Bronchial epithelial cell (primary cell): ENCODE measurements at regions not wholly inside any gene's neighbourhood (a gene's known extent, or its start where the extent isn't known, plus 50 kb on each side); places are given as distances from the start of the nearest gene placed in this dataset.

Experiments
- DNase-seq: peaks from one replicate; pipeline ENCODE4 v3.0.0-alpha.2; 2010; ENCODE audit warnings: low read depth
- FAIRE-seq: peaks from 2 replicates; lab custom pipeline; 2011; peaks lifted over from hg19 to GRCh38; lab: Jason Lieb, UNC
- H3K27me3 ChIP-seq: 2 replicates; pipeline ENCODE4 v1.5.1; 2011; ENCODE audit warnings: low read length; ENCODE audit not compliant: control insufficient read depth, insufficient read depth
- H3K36me3 ChIP-seq: 2 replicates; pipeline ENCODE4 v1.5.1; 2011; ENCODE audit warnings: low read length; ENCODE audit not compliant: control insufficient read depth, insufficient read depth
- H3K4me3 ChIP-seq: 2 replicates; pipeline ENCODE4 v1.5.1; 2011; ENCODE audit warnings: mild to moderate bottlenecking, low read depth, low read length, control low read depth
- CTCF ChIP-seq: IDR thresholded peaks from 2 replicates; pipeline ENCODE4 v1.5.1; 2011; ENCODE audit warnings: mild to moderate bottlenecking, moderate library complexity, low read length, control low read depth, inconsistent platforms; ENCODE audit not compliant: insufficient read depth, severe bottlenecking

DNA sequence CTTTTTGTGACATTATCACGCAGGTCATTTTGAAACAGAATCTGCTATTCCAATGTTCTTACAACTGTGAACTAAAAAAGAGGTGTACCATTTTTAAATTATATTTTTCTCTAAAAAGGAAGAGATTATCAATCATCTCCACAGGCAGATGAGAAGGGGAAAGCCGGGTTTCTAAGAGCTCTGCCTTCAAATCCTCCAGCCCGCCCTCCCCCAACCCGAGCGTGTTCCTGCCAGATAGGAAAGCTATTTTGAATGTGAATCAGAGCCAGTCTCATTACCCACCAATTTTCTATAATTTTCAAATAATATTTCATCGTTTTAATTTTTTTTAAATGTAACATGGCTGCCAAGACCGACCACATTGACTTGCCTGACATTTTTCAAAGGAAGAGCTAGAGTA, 65.9 kb downstream of the KCNF1 start:
- H3K36me3 ChIP-seq = no peaks in the 10 kb centered on the region
- no peak overlapping the region for H3K4me3 ChIP-seq
- no peak for DNase-seq
- peaks cover 4% of the 10 kb centered on the region for H3K27me3 ChIP-seq
- no peak for TF ChIP-seq CTCF
- no peak for FAIRE-seq

DNA sequence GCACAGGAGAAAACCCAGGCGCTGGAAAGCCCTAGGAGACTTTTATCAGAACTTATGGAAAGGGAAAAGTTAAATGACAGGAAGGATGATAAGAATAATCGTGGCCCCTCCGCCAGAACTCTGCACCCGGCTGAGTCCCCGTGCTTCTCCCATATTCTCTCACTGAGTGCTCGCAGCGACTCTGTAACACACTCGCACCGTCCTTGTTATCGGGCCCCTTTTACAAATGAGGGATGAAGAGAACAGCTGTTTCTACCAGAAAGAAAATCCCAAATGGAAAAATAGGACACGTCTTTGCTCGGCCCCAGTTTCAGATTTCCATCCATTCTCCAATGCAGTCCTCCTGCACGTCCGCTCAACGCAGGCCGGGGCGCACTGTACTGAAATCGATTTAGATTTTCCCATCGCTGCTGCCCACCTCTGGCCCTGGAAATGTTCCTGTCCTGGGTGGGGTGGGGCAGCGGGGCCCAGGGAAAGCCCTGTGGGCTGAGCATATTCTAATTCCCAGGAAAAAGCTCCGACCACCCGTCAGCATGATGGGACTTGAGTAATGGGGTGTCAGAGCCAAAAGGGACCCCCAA, 66.4 kb downstream of the KCNF1 start:
- DNase-seq = no peak
- Histone ChIP-seq H3K4me3 (no peak overlapping the region), H3K27me3 (peaks cover 4% of the 10 kb centered on the region), H3K36me3 (no peaks in the 10 kb centered on the region)
- no peak for FAIRE-seq
- TF ChIP-seq CTCF = no peak

DNA sequence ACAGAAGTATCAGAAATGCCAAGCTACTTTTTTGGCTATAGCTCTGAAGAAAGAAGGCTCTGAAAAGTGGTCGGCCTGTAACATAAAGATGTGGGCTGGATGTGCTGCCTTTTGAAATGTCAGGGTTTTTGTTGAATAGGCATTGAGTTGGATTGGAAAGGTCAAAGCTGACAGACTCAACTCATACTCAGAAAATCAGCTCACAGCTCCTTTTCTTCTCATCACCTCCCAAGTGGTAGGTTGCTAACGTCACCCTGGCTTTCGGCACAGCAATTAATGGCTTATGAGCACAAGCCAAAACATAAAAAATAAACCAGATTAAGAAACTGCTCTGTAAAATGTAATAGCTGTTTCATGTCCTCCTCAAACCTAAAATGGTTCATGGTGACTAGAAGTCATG, 68.3 kb downstream of the KCNF1 start:
- no peak for FAIRE-seq
- DNase-seq = no peak
- TF ChIP-seq CTCF = no peak
- Histone ChIP-seq H3K4me3 (no peak overlapping the region), H3K27me3 (peaks cover 4% of the 10 kb centered on the region), H3K36me3 (no peaks in the 10 kb centered on the region)

DNA sequence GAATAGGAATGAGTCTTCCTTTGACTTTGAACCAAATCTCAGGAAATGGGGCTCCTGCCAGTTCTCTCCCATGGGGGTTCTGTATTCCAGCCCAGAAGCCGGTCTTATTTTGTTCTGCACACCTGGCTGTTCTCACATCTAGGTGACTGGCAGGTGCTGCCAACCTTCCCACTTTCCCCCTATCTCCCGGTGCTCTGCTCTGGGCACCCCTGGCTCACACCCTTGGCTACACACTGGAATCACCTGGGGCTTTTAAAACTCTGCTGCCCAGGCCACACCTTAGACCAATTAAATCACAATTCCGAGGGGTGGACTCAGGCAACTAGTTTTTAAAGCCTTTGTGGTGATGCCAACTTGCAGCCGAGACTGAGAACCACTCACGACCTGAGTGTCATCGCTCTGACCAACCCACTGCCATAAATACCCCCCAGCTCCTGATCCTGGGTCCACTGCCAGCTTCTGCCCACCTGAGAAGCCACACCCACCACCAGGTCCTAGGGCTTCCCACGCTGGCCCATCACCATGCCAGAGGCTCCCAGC, 69.2 kb downstream of the KCNF1 start:
- Histone ChIP-seq H3K4me3 (no peak overlapping the region), H3K27me3 (peaks cover 4% of the 10 kb centered on the region), H3K36me3 (no peaks in the 10 kb centered on the region)
- no peak for TF ChIP-seq CTCF
- DNase-seq (no peak), FAIRE-seq (no peak)

DNA sequence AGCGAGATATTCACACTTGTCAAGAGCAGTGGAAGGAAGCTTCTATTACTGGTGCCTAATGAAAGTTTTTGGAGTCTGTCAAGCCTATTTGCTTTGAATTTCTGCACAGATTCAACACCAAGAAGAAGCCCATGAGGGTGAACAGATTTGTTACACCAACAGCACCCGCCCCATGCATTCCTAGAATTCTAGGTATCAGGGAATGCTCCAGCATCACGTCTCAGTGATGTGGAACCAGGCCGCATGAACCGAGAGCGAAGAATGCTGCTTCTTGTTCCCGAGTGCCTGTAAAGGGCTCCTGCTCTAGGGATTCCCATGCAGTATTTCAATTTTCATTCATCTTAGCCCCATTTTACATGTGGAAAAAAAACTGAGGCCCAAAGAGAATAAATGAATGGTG, 69.7 kb downstream of the KCNF1 start:
- Histone ChIP-seq H3K27me3 (peaks cover 4% of the 10 kb centered on the region), H3K36me3 (no peaks in the 10 kb centered on the region), H3K4me3 (no peak overlapping the region)
- FAIRE-seq = no peak
- no peak for TF ChIP-seq CTCF
- no peak for DNase-seq

DNA sequence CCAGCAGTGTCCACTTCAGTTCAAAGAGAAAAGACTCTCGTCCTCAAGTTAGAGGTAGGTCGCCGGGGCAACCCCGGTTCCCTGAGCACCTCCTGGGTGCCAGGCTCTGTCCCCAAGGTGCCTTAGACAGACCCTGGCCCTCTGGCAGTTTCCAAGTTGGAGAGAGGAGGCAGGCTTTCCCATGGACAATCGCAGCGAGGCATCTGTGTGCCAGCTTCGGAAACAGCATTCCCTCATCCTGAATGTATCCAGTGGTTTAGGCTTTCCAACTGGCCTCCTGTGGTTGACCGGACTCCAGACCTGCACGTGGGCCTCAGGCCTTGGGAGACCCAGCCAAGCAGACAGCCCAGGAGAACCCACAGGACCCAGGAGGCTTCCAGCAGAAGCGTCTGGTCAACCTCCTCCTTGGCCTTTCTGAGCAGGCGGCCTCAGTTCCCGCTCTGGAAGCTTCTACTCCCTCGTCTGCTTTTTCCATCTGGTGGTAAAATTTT, 70.3 kb downstream of the KCNF1 start:
- Histone ChIP-seq H3K36me3 (no peaks in the 10 kb centered on the region), H3K4me3 (no peak overlapping the region), H3K27me3 (peaks cover 4% of the 10 kb centered on the region)
- FAIRE-seq (no peak), DNase-seq (no peak)
- TF ChIP-seq CTCF = no peak
